NCI-H2107 (cell line): ENCODE measurements at regions not wholly inside any gene's neighbourhood (a gene's known extent, or its start where the extent isn't known, plus 50 kb on each side); places are given as distances from the start of the nearest gene placed in this dataset.
"Not testable (repeated sequence)": the region's sequence is repeated elsewhere in the genome, so short reads cannot be mapped to it uniquely, and the experiment has no call there.

Source experiments
- DNase-seq: peaks from one replicate; lab custom pipeline; 2025; lab: John Stamatoyannopoulos, UW

DNA sequence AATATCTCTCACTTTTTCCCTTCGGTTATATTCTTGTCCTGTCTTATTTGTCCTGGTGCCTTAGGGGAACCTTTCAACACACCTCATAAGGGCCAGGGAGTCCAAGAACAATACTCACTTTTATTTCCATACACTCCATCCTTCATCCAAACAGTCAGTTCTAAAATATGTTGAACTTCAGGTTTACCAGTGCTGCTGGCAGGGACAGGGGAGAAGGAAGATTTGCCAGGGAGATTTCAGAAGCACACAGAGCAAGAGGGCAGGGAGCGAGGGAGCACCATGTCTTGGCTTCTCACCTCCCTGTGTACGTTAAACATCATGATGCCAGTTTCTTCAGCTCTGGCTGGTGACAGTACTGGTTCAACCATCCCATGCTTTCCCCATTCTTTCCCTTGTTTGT is 631.1 kb upstream of the FAT1 start:
- no peak for DNase-seq

DNA sequence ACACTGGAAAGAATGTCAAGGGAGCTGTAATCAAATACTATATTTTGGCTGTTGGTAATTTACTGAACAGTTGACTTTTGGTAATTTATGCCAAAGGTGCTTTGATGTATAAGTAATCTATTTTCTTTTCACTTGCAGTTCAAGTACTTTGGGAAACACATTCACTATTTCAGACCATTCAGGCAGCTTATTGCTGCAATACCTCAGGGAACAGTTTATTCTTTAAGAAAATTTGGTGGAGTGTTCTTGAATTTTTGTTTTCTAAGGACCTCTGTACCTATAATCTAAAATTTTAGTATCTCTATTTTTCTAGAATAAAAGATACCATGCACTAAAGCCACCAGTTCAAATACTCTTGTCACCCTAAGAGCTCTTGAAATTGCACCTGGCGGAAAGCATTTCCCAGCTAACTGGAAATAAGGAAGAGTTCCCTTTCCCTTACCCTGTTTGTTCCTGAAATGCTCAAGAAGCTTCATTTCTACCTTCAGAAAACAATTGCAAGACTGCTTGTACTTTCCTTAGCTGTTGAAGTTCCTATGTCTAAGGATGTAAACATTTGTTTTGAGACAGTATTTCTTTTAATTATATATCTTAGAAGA is 633.5 kb upstream of the FAT1 start:
- DNase-seq: no peak

DNA sequence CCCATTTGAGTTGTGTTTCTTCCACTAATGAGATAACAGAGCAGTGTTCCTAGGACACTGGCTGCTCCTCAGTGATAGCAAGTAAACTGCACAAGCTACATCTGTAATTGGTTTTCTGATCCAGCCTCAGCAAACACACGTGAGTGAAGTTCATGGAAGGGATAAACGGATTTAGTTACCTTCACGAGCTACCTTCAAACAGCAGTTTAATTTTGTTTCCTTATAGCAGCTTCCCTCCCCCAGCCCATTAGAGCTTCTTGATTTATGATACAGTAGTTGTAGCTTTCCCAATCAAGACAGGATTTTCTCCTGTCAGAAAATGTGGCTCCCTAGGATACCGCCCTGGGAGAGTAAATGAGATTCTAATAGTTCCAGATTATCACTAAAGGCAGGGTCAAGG is 634.2 kb upstream of the FAT1 start:
- DNase-seq: no peak

DNA sequence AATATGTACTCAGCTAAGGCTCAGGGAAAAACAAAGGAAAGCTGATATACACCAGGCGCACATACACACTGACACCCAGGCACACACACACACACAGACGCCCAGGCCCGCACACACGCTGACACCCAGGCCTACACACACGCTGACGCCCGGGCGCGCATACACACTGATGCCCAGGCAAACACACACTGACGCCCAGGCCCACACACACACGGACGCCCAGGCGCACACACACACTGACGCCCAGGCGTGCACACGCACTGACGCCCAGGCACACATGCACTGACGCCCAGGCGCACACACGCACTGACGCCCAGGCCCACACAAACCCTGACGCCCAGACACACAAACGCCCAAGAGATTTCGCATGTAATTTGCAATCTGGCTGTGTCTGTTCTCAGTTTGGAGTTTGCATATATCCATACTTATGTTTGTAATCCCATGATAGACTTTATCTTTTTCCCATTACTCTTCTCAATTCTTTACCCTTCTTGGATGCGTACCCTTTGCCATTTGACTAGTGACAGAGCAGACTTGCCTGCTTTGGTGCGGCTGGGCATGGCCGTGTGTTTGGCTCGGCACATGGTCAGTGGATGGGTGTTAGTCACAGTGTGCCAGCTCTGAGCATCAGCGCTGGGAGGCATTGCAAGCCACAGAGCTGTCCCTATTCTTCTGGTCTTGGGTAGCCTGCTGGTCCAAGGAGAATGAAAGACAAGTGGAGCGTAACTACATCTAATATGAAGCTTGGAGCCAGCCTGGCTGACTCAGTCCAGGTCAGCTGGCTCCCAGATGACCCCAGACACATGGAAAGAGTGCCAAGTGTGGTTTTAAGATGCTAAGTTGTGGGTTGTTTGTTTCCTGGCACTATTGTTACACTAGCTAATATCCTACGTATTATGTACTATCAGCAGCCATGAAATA is 632.4 kb upstream of the ZFP42 start:
- DNase-seq: no peak

DNA sequence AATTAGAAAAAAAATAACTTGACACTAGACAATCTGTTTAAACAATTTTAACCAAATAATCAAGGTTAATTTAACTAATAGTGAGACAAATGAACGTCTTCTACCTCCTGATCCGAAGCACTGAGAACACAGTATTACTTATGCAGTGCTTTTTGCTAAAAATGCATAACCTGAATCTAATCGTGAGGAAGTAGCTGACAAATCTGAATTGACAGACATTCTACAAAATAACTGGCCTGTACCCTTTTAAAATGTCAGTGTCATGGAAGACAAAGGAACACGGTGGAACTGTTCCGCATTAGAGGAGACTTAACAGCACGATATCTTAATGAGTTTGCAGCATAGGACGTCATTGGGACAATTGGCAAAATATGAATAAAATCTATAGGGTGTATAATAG is 631.2 kb upstream of the ZFP42 start:
- no peak for DNase-seq

- DNase-seq: no peak
Measured at GRCh38 chr4:187364851-187365250, 630.7 kb upstream of the ZFP42 start.

DNA sequence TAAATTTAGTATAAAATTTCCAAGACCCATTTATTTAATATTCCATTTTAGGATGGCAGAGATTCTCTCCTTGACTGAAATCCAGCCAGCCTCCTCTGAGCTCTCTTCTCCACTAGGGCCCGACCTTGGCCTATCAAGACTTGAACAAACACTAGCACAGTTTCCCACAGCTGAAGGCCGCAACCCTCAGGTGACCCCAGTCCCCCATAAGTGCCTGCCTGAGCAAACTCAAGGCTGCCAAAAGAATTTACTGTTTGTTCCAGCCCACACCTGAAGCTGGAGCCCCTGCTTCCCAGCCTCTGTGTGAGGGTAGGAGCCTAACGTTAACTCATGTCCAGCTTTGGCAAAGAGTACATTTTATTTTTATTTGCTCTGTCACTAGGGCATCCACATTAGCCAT is 629.0 kb upstream of the ZFP42 start:
- DNase-seq: no peak

- no peak for DNase-seq
Measured at GRCh38 chr4:187370918-187371317, 624.7 kb upstream of the ZFP42 start.

GRCh38 chr4:187378441-187378840 is 617.1 kb upstream of the ZFP42 start:
- no peak for DNase-seq

DNA sequence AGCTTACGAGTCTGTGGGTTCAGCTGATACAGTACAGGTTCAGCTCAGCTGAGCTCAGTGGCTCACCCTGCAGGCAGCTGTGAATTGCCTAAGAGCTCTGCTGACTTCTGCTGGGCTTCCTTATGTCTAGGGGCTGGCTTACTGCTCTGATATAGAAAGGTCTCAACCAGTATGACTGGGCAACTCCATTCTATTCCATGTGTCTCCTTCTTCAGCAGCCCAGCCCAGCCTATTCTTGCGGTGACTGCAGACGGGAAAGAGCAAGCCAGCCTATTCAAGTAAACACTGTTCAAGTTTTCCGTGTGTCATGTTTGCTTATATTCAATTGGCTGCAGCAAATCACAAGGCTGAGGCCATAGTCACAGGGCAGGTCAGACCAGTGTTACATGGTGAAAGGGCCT is 615.4 kb upstream of the ZFP42 start:
- DNase-seq: no peak

GRCh38 chr4:187383181-187383580 is 612.4 kb upstream of the ZFP42 start:
- no peak for DNase-seq

GRCh38 chr4:187387739-187388138 is 607.8 kb upstream of the ZFP42 start:
- no peak for DNase-seq

DNA sequence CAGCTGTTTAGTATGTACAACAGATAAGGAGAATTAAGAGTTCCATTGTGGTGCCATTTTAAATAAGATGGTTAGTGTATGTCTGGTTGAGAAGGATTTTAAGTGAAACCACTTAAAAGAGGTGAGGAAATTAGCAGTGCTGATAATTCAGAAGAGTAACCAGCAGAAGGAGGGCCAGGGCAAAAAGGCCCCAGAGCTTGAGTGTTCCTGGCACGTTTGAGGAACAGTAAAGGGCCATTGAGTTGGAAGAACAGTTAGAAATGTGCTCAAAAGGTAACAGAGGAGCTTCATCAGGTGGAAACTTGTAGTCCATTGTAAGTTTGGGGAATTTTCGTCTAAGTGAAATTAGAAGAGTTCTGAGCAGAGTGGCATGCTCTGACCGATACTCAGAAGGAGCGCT is 606.2 kb upstream of the ZFP42 start:
- DNase-seq: no peak

- no peak for DNase-seq
Measured at GRCh38 chr4:187390646-187391045, 604.9 kb upstream of the ZFP42 start.

GRCh38 chr4:187393531-187394344 is 601.8 kb upstream of the ZFP42 start:
- DNase-seq: no peak

GRCh38 chr4:187396106-187396505 is 599.5 kb upstream of the ZFP42 start:
- no peak for DNase-seq

GRCh38 chr4:187408447-187408846 is 587.1 kb upstream of the ZFP42 start:
- not testable (repeated sequence) for DNase-seq

GRCh38 chr4:187413564-187414358 is 581.8 kb upstream of the ZFP42 start:
- no peak for DNase-seq

GRCh38 chr4:187414716-187415115 is 580.9 kb upstream of the ZFP42 start:
- no peak for DNase-seq

GRCh38 chr4:187415231-187415630 is 580.3 kb upstream of the ZFP42 start:
- no peak for DNase-seq

- DNase-seq: no peak
Measured at GRCh38 chr4:187416216-187416615, 579.4 kb upstream of the ZFP42 start.

DNA sequence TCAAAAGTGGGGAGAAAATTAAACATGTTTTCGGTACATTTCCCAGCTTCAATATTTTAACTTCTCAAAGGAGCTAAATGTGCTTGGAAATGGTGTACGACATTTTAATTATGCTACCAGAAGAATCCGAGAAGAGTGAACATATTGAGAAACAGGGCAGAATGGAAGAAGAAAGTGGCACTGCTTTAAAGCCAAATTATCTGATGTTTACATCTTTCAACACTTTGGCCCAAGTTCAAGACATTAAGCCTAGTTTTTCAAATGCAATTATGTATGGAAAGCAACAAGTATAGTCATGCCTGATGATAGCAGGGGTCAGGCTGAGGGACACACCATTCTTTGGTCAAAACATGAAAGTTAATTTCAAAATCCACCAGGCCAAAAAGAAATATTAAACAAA is 577.9 kb upstream of the ZFP42 start:
- DNase-seq: no peak
